Stimulated activated CD4-positive, alpha-beta T cell treated with anti-CD3 and anti-CD28 coated beads, Interleukin-1b, Interleukin-23, amount 100 ng/mL, for 48 hours (primary cell): ENCODE measurements at regions not wholly inside any gene's neighbourhood (a gene's known extent, or its start where the extent isn't known, plus 50 kb on each side); places are given as distances from the start of the nearest gene placed in this dataset.

Experiments
- DNase-seq: peaks from one replicate; pipeline ENCODE4 v3.0.0-alpha.2; 2020

- no peak for DNase-seq
These were observed 270.6 kb downstream of the PBX3 start for GRCh38 chr9:126017758-126018157.

DNA sequence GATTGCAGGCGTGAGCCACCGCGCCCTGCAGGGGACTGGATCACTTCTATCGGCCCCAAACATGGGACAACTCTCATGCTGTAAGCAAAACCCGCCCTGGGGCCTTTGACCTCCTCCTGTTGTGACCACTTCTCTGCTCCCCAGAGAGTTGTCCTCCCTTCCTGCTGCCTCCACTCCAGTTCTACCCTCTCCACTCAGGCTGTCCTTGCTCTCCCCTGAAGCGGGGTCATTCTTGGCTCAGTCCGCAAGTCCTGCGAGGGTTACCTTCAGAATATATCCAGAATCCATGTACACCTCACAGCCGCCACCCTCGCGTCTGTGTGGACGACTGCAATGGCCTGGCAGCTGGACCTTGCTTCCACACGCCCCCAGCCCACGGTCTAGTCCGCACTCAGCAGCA, 273.7 kb downstream of the PBX3 start:
- DNase-seq = no peak

- no peak for DNase-seq
These were observed 276.8 kb downstream of the PBX3 start for GRCh38 chr9:126023962-126024361.

- DNase-seq = no peak
These were observed 277.5 kb downstream of the PBX3 start for GRCh38 chr9:126024581-126025230.

- no peak for DNase-seq
These were observed 278.8 kb downstream of the PBX3 start for GRCh38 chr9:126025991-126026390.

- DNase-seq = no peak
These were observed 280.4 kb downstream of the PBX3 start for GRCh38 chr9:126027566-126027965.

DNA sequence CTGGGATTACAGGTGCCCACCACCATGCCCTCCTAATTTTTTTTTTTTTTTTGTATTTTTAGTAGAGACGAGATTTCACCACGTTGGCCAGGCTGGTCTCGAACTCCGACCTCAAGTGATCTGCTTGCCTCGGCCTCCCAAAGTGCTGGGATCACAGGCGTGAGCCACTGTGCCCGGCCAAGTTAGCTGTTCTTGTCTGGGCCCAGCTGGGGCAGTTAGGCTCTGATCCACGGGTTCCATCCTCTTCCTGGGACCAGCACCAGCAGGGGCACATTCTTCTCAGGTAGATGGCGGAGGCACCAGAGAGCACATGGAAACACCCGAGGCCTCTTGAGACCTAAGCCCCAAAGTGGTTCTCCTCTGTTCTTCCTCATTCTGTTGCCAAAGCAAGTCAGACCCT, 281.6 kb downstream of the PBX3 start:
- no peak for DNase-seq

DNA sequence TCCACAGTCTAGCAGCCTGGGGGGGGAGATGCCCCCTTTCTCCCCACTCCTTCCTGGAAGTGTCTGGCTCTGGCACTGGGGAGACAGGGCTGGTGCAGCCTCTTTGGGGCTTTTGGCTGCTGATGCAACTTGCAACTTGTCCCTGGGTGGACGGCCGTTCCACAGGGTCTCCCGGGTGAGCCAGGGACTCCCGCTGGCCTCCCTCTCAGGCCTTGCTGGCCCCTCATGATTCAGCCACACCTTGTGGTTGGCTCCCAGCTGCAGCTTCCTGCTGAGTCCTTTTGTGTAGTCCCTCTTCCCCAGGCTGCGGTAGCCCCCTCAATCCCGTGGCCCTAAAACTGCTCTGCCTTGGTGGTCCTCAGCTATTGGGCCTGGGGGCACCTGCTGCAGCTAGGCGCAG, 283.5 kb downstream of the PBX3 start:
- no peak for DNase-seq

GRCh38 chr9:126031116-126031515, 283.9 kb downstream of the PBX3 start:
- no peak for DNase-seq

- no peak for DNase-seq
These were observed 285.0 kb downstream of the PBX3 start for GRCh38 chr9:126032135-126032534.

- no peak for DNase-seq
These were observed 286.1 kb downstream of the PBX3 start for GRCh38 chr9:126033318-126033717.

DNA sequence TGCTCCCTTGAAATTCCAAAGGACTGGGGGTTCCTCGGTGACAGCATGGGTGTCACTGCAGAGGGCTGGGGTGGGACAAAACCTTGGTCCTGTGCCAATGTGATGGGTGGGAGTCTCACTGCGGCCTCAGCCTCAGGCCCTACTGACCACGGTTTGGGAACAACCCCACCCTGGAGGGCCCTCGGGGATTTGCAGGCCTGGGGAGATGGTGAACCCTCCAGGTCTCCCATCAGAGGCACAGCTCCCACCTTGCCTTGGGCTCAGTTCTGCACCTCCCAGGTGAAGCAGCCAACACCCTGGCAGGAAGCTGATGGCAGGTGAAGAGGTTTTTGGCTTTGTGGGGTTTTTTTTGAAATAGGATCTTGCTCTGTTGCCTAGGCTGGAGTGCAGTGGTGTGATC, 286.8 kb downstream of the PBX3 start:
- DNase-seq = no peak

- DNase-seq = no peak
These were observed 289.7 kb downstream of the PBX3 start for GRCh38 chr9:126036881-126037291.

- DNase-seq = no peak
These were observed 287.8 kb upstream of the MVB12B start for GRCh38 chr9:126038790-126039189.

DNA sequence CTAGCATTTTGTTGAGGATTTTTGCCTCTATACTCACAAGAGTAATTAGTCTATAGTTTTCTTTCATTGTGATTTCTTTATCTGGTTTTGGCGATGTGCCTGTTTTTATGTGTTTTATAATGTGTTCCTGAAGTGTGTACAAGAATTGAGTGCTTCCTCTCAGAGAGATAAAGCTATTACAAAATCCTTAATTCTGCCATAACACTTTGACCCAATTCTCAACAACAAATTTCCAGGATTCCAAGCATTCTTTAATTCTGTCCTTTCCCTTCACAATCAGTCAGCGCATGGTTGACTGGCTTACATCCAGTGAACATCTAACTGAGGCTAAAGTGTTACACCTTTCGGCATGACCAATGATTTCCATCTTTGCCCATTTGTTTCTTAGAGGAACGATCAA, 282.9 kb upstream of the MVB12B start:
- DNase-seq = no peak

- DNase-seq = no peak
These were observed 277.5 kb upstream of the MVB12B start for GRCh38 chr9:126049088-126049487.

DNA sequence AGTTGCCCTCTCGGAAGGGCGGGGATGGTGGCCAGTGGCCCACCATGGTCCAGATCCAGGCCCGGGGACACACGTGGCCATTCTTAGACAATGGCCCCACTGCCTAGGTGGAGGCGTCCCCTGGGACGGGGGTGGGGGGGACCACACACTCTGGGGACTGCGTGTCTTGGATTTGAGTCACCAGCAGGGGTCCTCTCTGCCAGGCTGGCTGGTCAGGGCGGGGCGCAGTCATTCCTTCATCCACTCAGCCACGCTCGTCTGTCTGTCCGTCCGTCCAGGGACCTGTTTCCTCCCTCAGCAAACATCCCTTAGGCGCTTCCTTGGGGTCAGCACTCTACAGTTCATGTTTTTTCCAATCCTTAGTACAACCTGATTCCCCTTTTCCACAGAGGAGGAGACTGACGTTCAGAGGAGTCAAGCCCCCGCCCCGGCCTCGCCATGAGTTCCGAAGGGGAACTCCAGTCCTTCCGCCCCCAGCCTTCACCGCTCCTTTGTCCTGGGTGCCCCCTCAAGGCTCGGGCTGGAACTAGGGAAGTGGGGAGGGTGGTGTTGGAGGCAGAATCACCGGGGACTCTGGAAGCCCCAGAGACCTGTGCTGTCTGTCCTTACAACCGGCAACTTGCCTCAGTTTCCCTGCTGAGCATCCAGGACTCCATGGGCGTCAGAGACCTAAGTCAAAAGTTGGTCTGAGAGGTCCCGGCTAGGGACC, 276.6 kb upstream of the MVB12B start:
- no peak for DNase-seq

DNA sequence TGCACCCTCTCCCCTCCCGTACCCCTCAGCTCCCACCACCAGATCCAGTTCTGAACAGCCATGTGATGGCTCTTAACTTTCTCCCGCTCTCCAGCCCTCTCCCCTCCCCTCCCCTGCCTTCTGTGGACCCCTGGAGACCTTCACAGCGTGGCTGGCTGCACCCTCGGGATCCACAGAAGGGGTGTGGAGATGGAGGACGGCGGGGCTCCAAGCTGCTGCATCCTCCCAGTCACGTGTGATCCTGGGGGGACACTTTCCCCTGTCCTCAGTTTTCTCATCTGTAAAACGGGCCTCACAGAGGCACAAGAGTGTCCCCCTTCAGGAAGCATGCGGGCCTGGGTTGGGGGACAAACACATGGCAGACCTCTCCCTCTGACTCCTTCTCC, 276.0 kb upstream of the MVB12B start:
- DNase-seq = no peak

GRCh38 chr9:126051446-126052130, 275.0 kb upstream of the MVB12B start:
- DNase-seq = no peak

GRCh38 chr9:126052791-126053190, 273.8 kb upstream of the MVB12B start:
- DNase-seq = no peak

DNA sequence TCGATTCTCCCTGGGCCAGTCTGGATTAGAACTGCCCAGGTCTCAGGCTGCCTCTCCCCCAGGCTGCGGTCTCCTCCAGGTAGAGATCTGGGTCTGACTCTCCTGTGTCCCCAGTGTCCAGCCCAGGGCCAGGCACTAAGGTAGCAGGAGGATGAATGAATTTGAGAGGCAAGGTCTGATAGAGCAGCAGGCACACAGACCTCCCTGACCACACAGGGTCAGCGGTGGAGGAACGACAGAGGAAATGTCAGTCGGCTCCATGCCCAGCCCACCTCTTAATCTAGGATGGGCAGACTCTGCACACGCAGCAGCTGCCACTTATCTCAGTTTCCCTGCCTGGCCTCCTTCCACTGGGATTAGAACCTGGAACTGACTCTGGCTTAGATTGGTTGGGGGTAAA, 272.7 kb upstream of the MVB12B start:
- DNase-seq = no peak

- DNase-seq = no peak
These were observed 271.1 kb upstream of the MVB12B start for GRCh38 chr9:126055381-126055985.

DNA sequence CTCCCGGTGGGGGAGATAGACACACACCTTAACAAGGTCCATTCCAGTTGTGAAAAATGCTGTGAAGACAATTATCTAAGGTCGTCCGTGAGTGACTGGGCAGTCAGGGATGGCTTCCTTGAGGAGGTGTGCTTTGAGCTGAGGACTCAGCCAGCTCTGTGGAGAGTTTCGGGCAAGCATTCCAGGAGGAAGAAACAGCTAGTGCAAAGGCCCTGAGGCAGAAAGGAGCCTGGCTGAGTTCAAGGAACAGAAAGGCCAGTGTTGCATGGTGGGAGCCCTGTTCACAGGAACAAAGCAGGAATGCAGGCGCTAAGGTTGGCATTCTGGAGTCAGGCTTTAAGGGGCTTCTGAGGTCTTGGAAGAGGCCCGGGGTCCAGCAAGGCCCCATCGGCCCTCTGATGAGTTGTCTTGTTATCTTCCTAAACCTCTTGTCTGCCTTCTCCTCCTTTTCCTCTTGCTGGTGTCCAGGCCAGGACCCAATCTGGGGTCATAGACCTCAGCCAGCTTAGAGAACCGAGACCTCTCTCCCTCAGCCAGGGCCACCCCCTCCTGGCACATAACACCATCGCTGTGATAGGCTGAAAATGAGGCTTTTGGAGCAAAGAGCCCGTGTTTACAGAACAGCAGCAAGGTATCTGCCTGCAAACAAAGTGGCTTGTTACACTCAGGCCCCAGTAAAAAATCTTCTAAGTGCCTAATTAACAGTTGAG, 270.2 kb upstream of the MVB12B start:
- DNase-seq = no peak
